Fibroblast of villous mesenchyme (primary cell): ENCODE measurements at regions not wholly inside any gene's neighbourhood (a gene's known extent, or its start where the extent isn't known, plus 50 kb on each side); places are given as distances from the start of the nearest gene placed in this dataset.
"Not testable (repeated sequence)": the region's sequence is repeated elsewhere in the genome, so short reads cannot be mapped to it uniquely, and the experiment has no call there.

Experiments used
- DNase-seq: peaks from one replicate; pipeline ENCODE4 v3.0.0-alpha.2; 2010; ENCODE audit warnings: low read depth
- H3K4me3 ChIP-seq: 2 replicates; pipeline ENCODE4 v1.5.1; 2011; ENCODE audit warnings: low read depth, mild to moderate bottlenecking, low read length
- TF ChIP-seq, protein P1 (sequence below): IDR thresholded peaks from 2 replicates; pipeline ENCODE4 v1.5.1; 2012; ENCODE audit warnings: low read depth, mild to moderate bottlenecking, low read length; ENCODE audit not compliant: insufficient read depth

DNA sequence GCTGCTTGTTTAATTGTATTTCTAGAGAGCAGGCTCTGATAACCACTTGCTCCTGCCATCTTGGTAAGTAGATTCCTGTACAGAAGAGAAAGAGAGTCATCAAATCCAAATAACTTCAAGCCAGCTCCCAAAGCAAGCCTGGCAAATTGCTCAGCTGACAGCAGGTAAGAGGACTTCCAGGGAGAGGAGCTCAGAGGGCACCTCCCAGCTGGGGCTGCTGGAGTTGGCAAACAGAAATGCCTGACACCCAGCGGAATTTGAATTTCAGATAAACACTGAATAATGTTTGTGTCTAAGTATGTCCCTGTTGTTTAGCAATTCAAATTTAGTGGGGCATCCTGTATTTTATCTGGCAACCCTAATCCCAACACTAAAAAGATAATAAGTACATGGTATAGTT, 86.2 kb downstream of the MYL12B start:
- H3K4me3 ChIP-seq, result no peak overlapping the region
- DNase-seq, result no peak
- TF ChIP-seq, protein P1, sequence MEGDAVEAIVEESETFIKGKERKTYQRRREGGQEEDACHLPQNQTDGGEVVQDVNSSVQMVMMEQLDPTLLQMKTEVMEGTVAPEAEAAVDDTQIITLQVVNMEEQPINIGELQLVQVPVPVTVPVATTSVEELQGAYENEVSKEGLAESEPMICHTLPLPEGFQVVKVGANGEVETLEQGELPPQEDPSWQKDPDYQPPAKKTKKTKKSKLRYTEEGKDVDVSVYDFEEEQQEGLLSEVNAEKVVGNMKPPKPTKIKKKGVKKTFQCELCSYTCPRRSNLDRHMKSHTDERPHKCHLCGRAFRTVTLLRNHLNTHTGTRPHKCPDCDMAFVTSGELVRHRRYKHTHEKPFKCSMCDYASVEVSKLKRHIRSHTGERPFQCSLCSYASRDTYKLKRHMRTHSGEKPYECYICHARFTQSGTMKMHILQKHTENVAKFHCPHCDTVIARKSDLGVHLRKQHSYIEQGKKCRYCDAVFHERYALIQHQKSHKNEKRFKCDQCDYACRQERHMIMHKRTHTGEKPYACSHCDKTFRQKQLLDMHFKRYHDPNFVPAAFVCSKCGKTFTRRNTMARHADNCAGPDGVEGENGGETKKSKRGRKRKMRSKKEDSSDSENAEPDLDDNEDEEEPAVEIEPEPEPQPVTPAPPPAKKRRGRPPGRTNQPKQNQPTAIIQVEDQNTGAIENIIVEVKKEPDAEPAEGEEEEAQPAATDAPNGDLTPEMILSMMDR, result no peak

DNA sequence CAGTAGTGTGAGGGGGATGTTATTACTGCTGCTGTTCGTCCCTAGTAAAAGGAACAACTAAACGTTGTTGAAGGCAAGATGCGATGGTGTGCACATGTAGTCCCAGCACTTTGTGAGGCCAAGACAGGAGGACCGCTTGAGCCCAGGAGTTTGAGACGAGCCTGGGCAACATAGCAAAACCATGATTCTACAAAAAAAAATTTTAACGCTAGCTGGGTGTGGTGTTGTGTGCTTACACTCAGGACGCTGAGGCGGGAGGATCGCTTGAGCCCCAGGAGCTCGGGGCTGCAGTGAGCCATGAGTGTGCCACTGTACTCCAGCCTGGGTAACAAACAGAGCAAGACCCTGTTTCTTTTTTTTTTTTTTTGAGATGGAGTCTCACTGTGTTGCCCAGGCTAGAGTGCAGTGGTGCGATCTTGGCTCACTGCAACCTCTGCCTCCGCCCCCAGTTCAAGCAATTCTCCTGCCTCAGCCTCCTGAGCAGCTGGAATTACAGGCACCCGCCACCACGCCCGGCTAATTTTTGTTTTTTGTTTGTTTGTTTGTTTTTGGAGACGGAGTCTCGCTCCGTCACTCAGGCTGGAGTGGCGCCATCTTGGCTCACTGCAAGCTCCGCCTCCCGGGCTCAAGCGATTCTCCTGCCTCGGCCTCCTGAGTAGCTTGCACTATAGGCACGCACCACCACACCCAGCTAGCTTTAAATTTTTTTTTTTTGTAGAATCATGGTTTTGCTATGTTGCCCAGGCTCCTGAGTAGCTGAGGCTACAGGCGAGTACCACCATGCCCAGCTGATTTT, 87.3 kb downstream of the MYL12B start:
- not testable (repeated sequence) for H3K4me3 ChIP-seq

DNA sequence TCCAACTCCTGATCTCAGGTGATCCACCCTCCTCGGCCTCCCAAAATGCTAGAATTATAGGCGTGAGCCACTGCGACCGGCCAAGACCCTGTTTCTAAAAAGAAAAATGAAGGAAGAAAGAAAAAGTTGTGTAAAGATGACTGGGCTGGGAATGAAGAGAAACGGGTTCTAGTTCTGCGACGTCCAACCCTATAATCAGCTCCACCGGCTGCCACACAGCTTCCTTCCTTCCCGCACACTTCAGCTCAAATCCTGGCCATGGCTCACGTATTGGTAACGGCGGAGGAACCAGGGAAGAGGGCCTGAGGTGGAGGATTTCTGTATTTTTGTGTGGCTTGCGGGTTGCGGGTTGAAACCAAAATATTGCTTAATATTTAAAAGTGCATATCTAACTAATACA, 88.1 kb downstream of the MYL12B start:
- DNase-seq, result no peak
- TF ChIP-seq, protein P1, result no peak
- H3K4me3 ChIP-seq, result no peak overlapping the region

More for the DNA sequence above, 87.3 kb downstream of the MYL12B start:
- DNase-seq, result not testable (repeated sequence)

DNA sequence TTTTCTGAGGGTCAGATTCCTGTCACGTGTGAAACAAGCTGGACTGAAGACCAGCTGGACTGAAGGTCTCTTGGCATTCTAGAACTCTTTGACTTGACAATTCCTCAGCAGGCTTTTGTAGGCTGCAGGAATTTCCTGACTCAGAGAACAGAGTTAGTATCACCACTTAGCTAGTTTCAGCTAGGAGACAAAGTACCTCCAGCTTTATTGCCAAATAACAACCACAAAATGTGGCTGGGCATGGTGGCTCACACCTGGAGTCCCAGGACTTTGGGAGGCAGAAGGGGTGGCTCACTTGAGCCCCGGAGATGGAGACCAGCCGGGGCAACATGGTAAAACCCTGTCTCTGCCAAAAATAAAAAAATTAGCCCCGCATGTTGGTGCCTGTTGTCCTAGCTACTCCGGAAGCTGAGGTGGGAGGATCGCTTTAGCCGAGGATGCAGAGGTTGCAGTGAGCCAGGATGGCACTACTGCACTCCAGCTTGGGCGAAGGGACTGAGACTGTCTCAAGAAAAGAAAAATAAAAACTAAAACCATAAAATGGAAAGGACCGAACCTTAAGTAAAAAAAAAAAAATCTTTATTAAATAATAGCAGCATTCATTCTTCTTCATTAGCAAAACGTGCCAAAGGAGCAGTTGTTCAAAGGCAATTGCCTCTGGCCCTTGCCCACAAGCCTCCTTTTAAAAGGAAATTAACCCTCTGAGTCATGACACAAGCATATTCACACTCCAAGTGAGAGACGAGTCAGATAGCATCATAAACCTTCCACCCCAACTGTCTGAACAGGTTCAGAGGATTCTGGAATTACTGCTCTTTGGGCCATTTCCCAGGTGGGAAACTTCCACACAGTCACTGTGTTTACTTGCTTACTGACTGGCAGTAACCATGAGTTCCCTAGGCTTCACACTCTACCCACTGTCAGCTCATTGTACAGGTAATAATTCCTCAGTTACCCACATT, 88.9 kb downstream of the MYL12B start:
- TF ChIP-seq, protein P1, result no peak
- no peak for DNase-seq
- H3K4me3 ChIP-seq, result no peak overlapping the region

GRCh38 chr18:3354506-3354905, 92.6 kb downstream of the MYL12B start:
- no peak overlapping the region for H3K4me3 ChIP-seq
- no peak for DNase-seq
- TF ChIP-seq, protein P1, result no peak

- TF ChIP-seq, protein P1, result no peak
- H3K4me3 ChIP-seq, result no peak overlapping the region
- DNase-seq, result no peak
These were observed 93.4 kb upstream of the TGIF1 start for GRCh38 chr18:3356614-3357013.

- DNase-seq, result no peak
- TF ChIP-seq, protein P1, result no peak
These were observed 92.5 kb upstream of the TGIF1 start for GRCh38 chr18:3357516-3357915.

More at GRCh38 chr18:3357516-3357915, 92.5 kb upstream of the TGIF1 start:
- no peak overlapping the region for H3K4me3 ChIP-seq
